Body of pancreas (tissue), 4 donors: ENCODE measurements at regions not wholly inside any gene's neighbourhood (a gene's known extent, or its start where the extent isn't known, plus 50 kb on each side); places are given as distances from the start of the nearest gene placed in this dataset.

Experiments
- ATAC-seq: fragments of 150-250 bp; one replicate; pipeline ENCODE4 v1.9.1; 2016
- DNase-seq, 4 donors: peaks; one replicate each; pipeline ENCODE4 v3.0.0-alpha.2; 2019
- H3K27ac ChIP-seq, 4 donors: fragments of 200-600 bp; sonication (generic); 1 replicate in 3 of 4; 2 replicates in 1 of 4; pipeline versions ENCODE4 v1.5.1 to v1.6.1; 2016 to 2019; ENCODE audit warnings: mild to moderate bottlenecking in 1 of 4, mixed read lengths in 1 of 4, moderate library complexity in 1 of 4
- H3K27me3 ChIP-seq, 2 donors: fragments of 200-600 bp; sonication (generic); one replicate each; pipeline ENCODE4 v1.6.0; 2016; ENCODE audit warnings: mild to moderate bottlenecking in 1 of 2
- H3K36me3 ChIP-seq, 2 donors: fragments of 200-600 bp; sonication (generic); replicated peaks in 1 of 2; 2 replicates each; pipeline ENCODE4 v1.5.1; 2016; ENCODE audit warnings: low read depth in 2 of 2; ENCODE audit not compliant: insufficient read depth in 1 of 2
- H3K4me1 ChIP-seq: fragments of 200-600 bp; sonication (generic); one replicate; pipeline ENCODE4 v1.6.0; 2016
- H3K4me3 ChIP-seq, 2 donors: fragments of 200-600 bp; sonication (generic); 1 replicate in 1 of 2; 2 replicates in 1 of 2; pipeline ENCODE4 v1.5.1; 2016 to 2019
- H3K9me3 ChIP-seq, 3 donors: fragments of 200-600 bp; sonication (generic); 1 replicate in 2 of 3; 2 replicates in 1 of 3; pipeline ENCODE4 v1.5.1; 2016
- CTCF ChIP-seq, 7 experiments: fragments of 450-650 bp in 4 of 7; fragments of 200-600 bp in 3 of 7; sonication (generic) in 3 of 7; IDR thresholded peaks; one replicate each; pipeline ENCODE4 v1.5.1; 2016 to 2019; ENCODE audit warnings: antibody characterized with exemption in 7 of 7
- POLR2A ChIP-seq, 3 donors: fragments of 450-650 bp; IDR thresholded peaks; one replicate each; pipeline ENCODE4 v1.6.1; 2016; ENCODE audit warnings: antibody characterized with exemption in 3 of 3, mild to moderate bottlenecking in 2 of 3
- WGBS, 2 donors: methylation state at CpG; one replicate each; pipeline ENCODE4 v1.1.5; 2017; 5-methylcytosine and 5-hydroxymethylcytosine counted together
- intact Hi-C: fragments of 100-400 bp; cut with DNase I; formaldehyde crosslinking; loops from one replicate; pipeline ENCODE4 v1.15.1; 2023

- 61 to 77% methylated on average over 4 of the region's 4 CpGs for WGBS, 2 donors
- intact Hi-C loops = no loop called here
- Histone ChIP-seq H3K4me1 (peaks cover 18% of the 10 kb centered on the region), H3K4me3 (no peak overlapping the region), H3K9me3 (no peaks in the 10 kb centered on the region), H3K27ac (no peak overlapping the region), H3K36me3 (no peaks in the 10 kb centered on the region), H3K27me3 (peaks cover 0 to 32% of the 10 kb centered on the region in 2 donors)
- no peak for TF ChIP-seq CTCF (IDR thresholded peaks at IDR 0.05)
- TF ChIP-seq POLR2A (IDR thresholded peaks at IDR 0.05) = no peak
- ATAC-seq (no peak), DNase-seq (no peak)
These were observed 58.3 kb downstream of the TMEM174 start for GRCh38 chr5:73231246-73231778.

DNA sequence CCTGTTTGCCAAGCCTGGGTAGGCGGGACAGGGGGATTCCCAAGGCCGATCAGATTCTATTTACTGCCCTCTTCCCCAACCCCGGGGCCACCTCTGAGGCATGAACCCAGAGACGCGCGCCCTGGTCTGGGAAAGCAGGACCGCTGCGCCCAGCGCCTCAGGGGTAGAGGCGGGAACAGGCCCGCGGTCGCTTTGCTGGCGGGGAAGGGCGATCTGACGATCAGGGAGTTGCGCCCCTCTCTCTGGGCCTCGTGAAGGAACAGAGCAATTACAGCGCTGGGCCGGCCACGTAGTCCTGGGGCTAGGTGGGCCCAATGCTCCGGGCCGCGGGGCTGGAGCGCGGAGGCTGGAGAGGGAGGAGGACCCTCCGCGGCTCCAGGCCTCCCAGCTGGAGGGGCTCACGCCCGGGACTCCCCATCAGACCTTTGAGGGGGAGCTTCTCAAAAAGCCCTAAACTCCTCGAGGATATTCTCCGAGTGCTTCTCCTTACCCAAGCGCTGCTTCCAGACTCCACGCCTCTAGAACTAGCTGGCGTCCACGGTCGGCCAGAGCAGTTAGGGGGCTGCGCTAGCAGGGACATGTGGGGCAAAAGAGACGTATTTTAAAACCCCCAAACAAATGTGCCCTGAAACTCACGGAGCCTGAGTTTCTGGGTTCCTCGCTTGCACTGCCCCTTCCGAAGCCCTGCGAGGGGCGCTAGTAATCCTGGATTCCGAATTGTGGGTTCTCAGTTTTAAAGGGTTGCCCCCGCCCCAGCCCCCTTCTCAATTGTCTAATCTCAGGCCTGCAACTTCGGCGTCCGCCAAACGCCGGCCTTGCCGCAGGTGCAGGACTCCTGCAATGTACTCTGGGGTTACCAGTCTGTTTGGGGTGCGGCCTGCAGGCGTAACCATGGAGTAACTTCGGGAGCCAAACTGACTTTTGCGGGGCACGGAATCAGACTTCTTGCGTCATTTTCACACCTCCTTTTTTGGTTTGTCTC is 57.6 kb downstream of the TMEM174 start:
- WGBS, 2 donors = 35 to 43% methylated on average over 40 to 53 of the region's 58 CpGs
- peaks cover 18% of the 10 kb centered on the region for H3K4me1 ChIP-seq
- DNase-seq = no peak
- no peak overlapping the region for H3K27ac ChIP-seq
- no peak for ATAC-seq
- H3K36me3 ChIP-seq = no peaks in the 10 kb centered on the region
- intact Hi-C loops = no loop called here
- H3K9me3 ChIP-seq = no peaks in the 10 kb centered on the region
- H3K4me3 ChIP-seq = no peak overlapping the region
- peaks cover 0 to 32% of the 10 kb centered on the region in 2 donors for H3K27me3 ChIP-seq
- TF ChIP-seq POLR2A (IDR thresholded peaks at IDR 0.05) = no peak

DNA sequence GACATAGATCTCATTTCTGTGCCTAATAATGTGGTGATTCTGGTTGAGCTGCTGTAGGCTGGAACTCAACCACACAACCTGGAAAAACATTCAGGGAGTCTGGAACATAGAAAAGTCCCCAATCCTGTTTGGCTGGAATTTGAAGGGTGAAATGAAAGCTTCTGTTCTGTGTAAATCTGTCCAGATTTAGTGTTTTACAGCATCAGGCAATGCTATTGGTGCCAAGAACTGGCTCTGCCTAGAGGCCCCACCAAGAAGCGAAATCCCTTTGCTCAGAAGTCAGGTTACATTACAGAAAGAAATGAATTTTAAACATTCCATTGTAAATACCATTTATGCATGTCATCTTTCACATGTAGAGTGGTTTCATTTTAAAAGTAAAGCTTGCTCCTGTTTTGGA is 56.3 kb downstream of the TMEM174 start:
- peaks cover 18% of the 10 kb centered on the region for H3K4me1 ChIP-seq
- no peak for ATAC-seq
- no peak overlapping the region for H3K4me3 ChIP-seq
- H3K36me3 ChIP-seq = no peaks in the 10 kb centered on the region
- no peak for DNase-seq
- no peak overlapping the region for H3K27ac ChIP-seq
- intact Hi-C loops = no loop called here
- peaks cover 0 to 32% of the 10 kb centered on the region in 2 donors for H3K27me3 ChIP-seq
- no peaks in the 10 kb centered on the region for H3K9me3 ChIP-seq
- WGBS, 2 donors = 96 to 100% methylated on average over 1 of the region's 1 CpG
- TF ChIP-seq CTCF (IDR thresholded peaks at IDR 0.05) (no peak), POLR2A (IDR thresholded peaks at IDR 0.05) (no peak)

DNA sequence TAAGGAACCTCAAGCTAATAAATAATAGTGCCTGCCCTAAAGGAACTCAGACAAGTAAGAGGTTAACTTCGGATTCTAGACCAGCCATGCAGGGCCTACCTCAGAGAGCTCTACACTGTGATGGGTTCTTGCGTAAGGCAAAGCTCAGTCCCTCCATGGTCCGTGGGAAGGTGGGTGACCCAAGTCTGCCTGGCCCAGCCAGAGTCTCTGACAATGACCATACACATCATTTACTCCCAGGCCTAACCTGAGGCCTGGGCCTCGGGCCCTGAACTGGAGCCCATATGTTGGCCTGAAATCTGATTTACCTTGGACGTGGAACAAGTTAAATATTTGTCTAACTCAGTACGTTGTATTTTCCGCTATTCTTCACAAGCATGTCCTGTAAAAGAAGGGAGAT is 55.1 kb downstream of the TMEM174 start:
- Histone ChIP-seq H3K36me3 (no peaks in the 10 kb centered on the region), H3K4me3 (no peak overlapping the region), H3K4me1 (peaks cover 7% of the 10 kb centered on the region), H3K27me3 (peaks cover 0 to 27% of the 10 kb centered on the region in 2 donors), H3K27ac (no peak overlapping the region), H3K9me3 (no peaks in the 10 kb centered on the region)
- ATAC-seq = no peak
- intact Hi-C loops = no loop called here
- DNase-seq = no peak
- 67 to 69% methylated on average over 7 of the region's 7 CpGs for WGBS, 2 donors
- TF ChIP-seq CTCF (IDR thresholded peaks at IDR 0.05) = no peak
- TF ChIP-seq POLR2A (IDR thresholded peaks at IDR 0.05) = no peak
